SK-N-SH treated with all-trans-retinoic acid at 6 μM for 48 hours (cell line): ENCODE measurements at regions not wholly inside any gene's neighbourhood (a gene's known extent, or its start where the extent isn't known, plus 50 kb on each side); places are given as distances from the start of the nearest gene placed in this dataset.

ENCODE experiments used
- ISL1 ChIP-seq: fragments of 250-450 bp; sonication (Bioruptor Pico); IDR thresholded peaks from 2 replicates; pipeline ENCODE4 v2.1.2; 2022; ENCODE audit warnings: mild to moderate bottlenecking, moderate library complexity
- PPARA ChIP-seq: fragments of 250-450 bp; sonication (Bioruptor Pico); IDR thresholded peaks from 2 replicates; pipeline ENCODE4 v1.5.0; 2020; ENCODE audit warnings: mild to moderate bottlenecking, borderline replicate concordance
- SNAI2 ChIP-seq: fragments of 250-450 bp; sonication (Bioruptor Pico); IDR thresholded peaks from 2 replicates; pipeline ENCODE4 v1.5.0; 2020; ENCODE audit warnings: mild to moderate bottlenecking, moderate library complexity
- ZFP30 ChIP-seq: fragments of 450-650 bp; formaldehyde crosslinking; IDR thresholded peaks from 2 replicates; pipeline ENCODE4 v1.5.0; 2022; ENCODE audit warnings: mild to moderate bottlenecking, moderate library complexity

DNA sequence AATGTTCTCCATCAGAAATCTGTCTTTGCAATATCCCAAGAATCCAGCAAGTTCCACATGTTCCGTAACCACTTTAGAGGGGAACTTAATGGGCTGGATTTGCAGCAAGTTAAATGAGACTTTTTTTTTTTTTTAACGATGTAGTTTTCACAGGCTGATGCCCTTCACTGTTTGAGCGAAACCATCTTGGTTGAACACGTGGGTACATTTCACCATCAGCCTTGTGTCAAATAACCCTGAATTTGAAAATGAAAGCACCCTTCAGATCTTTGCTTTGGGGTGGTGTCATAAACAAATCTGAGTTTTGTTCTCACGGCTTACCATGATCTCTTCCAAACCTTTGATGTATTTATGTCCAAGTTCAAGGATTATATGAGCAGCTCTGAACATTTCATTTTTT is 73.7 kb upstream of the EXOC2 start:
- no peak for TF ChIP-seq ISL1 (CRISPR knock-in tag)
- no peak for TF ChIP-seq PPARA (CRISPR knock-in tag)
- TF ChIP-seq ZFP30 (CRISPR knock-in tag), result no peak
- TF ChIP-seq SNAI2, result no peak
